Hepatocyte (in vitro differentiated cells): ENCODE measurements at regions not wholly inside any gene's neighbourhood (a gene's known extent, or its start where the extent isn't known, plus 50 kb on each side); places are given as distances from the start of the nearest gene placed in this dataset.

Source experiments
- DNase-seq: peaks from one replicate; pipeline ENCODE4 v3.0.0-alpha.2; 2016; ENCODE audit warnings: low spot score
- H2AFZ ChIP-seq: fragments of 200-600 bp; sonication (generic); 2 replicates; pipeline ENCODE4 v1.6.0; 2016; ENCODE audit warnings: antibody characterized with exemption, mild to moderate bottlenecking
- H3K27ac ChIP-seq: fragments of 200-600 bp; sonication (generic); 2 replicates; pipeline ENCODE4 v1.5.1; 2016; ENCODE audit warnings: mild to moderate bottlenecking
- H3K27me3 ChIP-seq: fragments of 200-600 bp; sonication (generic); 2 replicates; pipeline ENCODE4 v1.6.1; 2016
- H3K36me3 ChIP-seq: fragments of 200-600 bp; sonication (generic); replicated peaks from 2 replicates; pipeline ENCODE4 v1.5.1; 2016; ENCODE audit warnings: low read depth; ENCODE audit not compliant: insufficient read depth
- H3K4me1 ChIP-seq: fragments of 200-600 bp; sonication (generic); 2 replicates; pipeline ENCODE4 v1.5.1; 2016; ENCODE audit warnings: mild to moderate bottlenecking, moderate library complexity; ENCODE audit not compliant: insufficient read depth
- H3K4me2 ChIP-seq: fragments of 200-600 bp; sonication (generic); 2 replicates; pipeline ENCODE4 v1.6.0; 2016
- H3K4me3 ChIP-seq: fragments of 200-600 bp; sonication (generic); 2 replicates; pipeline ENCODE4 v1.5.1; 2016; ENCODE audit warnings: mild to moderate bottlenecking
- H3K79me2 ChIP-seq: fragments of 200-600 bp; sonication (generic); 2 replicates; pipeline ENCODE4 v1.6.0; 2017; ENCODE audit warnings: mild to moderate bottlenecking
- H3K9me2 ChIP-seq: fragments of 200-600 bp; sonication (generic); replicated peaks from 2 replicates; pipeline ENCODE4 v1.6.0; 2017; ENCODE audit warnings: mild to moderate bottlenecking; ENCODE audit not compliant: insufficient read depth
- H3K9me3 ChIP-seq: fragments of 200-600 bp; sonication (generic); 2 replicates; pipeline ENCODE4 v1.5.1; 2016; ENCODE audit warnings: low read depth, mild to moderate bottlenecking
- H4K20me1 ChIP-seq: fragments of 200-600 bp; sonication (generic); 2 replicates; pipeline ENCODE4 v1.6.0; 2016; ENCODE audit warnings: mild to moderate bottlenecking; ENCODE audit not compliant: insufficient read depth, poor library complexity, severe bottlenecking
- EZH2 ChIP-seq: fragments of 200-600 bp; sonication (generic); IDR thresholded peaks from 2 replicates; pipeline ENCODE4 v1.6.1; 2016; ENCODE audit warnings: antibody characterized with exemption, mild to moderate bottlenecking, borderline replicate concordance
- EZH2phosphoT487 ChIP-seq: fragments of 200-600 bp; sonication (generic); IDR thresholded peaks from one replicate; pipeline ENCODE4 v1.6.1; 2018; ENCODE audit warnings: antibody characterized with exemption, mild to moderate bottlenecking, low read depth, moderate library complexity; ENCODE audit not compliant: unreplicated experiment, severe bottlenecking
- WGBS: methylation state at CpG from one replicate; pipeline ENCODE4 v1.1.6; 2016; ENCODE audit warnings: low lambda C conversion rate; ENCODE audit errors: missing lambda C conversion rate; 5-methylcytosine and 5-hydroxymethylcytosine counted together
- TF ChIP-seq, protein P1 (sequence below): fragments of 200-600 bp; sonication (generic); IDR thresholded peaks from 2 replicates; pipeline ENCODE4 v1.5.1; 2016; ENCODE audit warnings: antibody characterized with exemption, mild to moderate bottlenecking; ENCODE audit not compliant: poor library complexity

DNA sequence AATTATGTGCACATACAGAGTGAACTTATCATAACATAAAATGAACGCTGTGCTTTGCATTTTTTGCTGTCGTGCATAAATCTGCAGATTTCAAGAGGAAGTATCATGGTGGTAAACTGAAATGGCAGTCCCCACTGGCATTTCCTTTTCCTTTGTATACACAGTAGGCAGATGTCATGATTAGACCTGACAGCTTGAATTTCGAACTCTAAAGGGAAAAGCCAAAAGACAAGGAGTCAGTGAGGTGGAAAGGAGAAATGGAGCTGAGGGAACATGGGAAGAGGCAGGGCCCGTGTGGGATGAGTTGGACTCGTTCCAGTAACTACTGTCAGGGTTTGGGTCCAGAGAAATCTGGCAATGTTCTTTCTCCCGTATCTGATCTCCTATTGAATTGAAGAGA, 454.1 kb upstream of the SGCG start:
- no peak overlapping the region for H2AFZ ChIP-seq
- TF ChIP-seq, protein P1, sequence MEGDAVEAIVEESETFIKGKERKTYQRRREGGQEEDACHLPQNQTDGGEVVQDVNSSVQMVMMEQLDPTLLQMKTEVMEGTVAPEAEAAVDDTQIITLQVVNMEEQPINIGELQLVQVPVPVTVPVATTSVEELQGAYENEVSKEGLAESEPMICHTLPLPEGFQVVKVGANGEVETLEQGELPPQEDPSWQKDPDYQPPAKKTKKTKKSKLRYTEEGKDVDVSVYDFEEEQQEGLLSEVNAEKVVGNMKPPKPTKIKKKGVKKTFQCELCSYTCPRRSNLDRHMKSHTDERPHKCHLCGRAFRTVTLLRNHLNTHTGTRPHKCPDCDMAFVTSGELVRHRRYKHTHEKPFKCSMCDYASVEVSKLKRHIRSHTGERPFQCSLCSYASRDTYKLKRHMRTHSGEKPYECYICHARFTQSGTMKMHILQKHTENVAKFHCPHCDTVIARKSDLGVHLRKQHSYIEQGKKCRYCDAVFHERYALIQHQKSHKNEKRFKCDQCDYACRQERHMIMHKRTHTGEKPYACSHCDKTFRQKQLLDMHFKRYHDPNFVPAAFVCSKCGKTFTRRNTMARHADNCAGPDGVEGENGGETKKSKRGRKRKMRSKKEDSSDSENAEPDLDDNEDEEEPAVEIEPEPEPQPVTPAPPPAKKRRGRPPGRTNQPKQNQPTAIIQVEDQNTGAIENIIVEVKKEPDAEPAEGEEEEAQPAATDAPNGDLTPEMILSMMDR = no peak
- no peak for TF ChIP-seq EZH2phosphoT487
- TF ChIP-seq EZH2 = no peak
- H3K27ac ChIP-seq = no peak overlapping the region
- H3K36me3 ChIP-seq = no peaks in the 10 kb centered on the region
- no peaks in the 10 kb centered on the region for H4K20me1 ChIP-seq
- H3K4me1 ChIP-seq = no peaks in the 10 kb centered on the region
- no peak overlapping the region for H3K4me2 ChIP-seq
- DNase-seq = no peak
- H3K79me2 ChIP-seq = no peaks in the 10 kb centered on the region
- H3K4me3 ChIP-seq = no peak overlapping the region
- no peaks in the 10 kb centered on the region for H3K9me2 ChIP-seq
- no peaks in the 10 kb centered on the region for H3K27me3 ChIP-seq
- no peaks in the 10 kb centered on the region for H3K9me3 ChIP-seq
- WGBS = 78% methylated on average over 6 of the region's 6 CpGs

DNA sequence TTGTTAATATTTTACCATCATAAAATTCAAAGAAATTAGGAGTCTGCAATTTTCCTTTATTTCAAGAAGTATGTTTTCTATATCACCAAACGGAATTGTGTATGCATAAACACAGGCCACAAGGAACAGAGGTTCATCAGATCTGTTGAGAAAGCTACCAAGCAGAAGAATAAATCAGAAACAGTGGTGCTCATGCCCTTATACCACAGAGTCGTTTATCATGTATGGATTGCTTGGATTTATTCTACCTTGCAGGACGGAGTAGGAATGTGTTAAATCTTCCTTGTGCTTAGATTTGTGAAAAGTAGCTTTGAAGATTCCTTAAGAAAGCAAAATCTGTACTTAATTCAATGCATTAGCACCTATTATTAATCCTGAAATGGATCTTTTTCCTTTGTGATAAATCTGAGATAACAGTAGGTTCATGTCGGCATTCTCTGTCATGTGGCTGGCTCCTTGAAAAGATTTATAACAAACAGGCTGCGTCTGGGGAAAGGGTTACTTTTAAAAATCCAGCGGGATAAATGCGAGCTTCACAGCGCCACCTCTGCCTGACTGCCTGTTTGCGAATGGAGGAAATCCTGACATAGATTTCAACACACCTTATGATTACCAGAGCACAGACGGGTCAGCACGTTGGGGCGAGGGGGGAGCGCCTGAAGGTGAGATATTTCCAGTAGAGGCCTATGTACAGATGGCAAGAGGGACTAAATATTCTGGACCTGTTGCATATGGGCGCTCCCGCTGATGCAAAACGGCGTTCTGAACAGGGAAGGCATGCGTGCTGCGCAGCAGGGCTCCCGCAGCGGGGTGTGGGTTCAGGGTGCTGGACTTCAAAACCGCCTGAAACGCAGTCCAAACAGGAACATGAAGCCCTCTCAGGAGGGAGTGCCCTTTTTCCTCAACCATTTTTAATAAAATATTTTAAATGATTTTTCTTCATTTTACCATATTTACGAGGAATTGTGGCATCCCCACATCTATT, 445.5 kb upstream of the SGCG start:
- Histone ChIP-seq H3K79me2 (no peaks in the 10 kb centered on the region), H3K27ac (no peak overlapping the region), H3K27me3 (no peaks in the 10 kb centered on the region), H3K4me3 (no peak overlapping the region), H3K4me1 (no peaks in the 10 kb centered on the region), H3K4me2 (peak overlapping the region; percentile 63), H4K20me1 (no peaks in the 10 kb centered on the region), H2AFZ (peak overlapping the region; percentile 32), H3K9me3 (no peaks in the 10 kb centered on the region), H3K36me3 (no peaks in the 10 kb centered on the region), H3K9me2 (no peaks in the 10 kb centered on the region)
- peak; percentile 12 for DNase-seq
- TF ChIP-seq, protein P1 = peak; percentile 42
- TF ChIP-seq EZH2 (no peak), EZH2phosphoT487 (no peak)
- 59% methylated on average over 24 of the region's 24 CpGs for WGBS

DNA sequence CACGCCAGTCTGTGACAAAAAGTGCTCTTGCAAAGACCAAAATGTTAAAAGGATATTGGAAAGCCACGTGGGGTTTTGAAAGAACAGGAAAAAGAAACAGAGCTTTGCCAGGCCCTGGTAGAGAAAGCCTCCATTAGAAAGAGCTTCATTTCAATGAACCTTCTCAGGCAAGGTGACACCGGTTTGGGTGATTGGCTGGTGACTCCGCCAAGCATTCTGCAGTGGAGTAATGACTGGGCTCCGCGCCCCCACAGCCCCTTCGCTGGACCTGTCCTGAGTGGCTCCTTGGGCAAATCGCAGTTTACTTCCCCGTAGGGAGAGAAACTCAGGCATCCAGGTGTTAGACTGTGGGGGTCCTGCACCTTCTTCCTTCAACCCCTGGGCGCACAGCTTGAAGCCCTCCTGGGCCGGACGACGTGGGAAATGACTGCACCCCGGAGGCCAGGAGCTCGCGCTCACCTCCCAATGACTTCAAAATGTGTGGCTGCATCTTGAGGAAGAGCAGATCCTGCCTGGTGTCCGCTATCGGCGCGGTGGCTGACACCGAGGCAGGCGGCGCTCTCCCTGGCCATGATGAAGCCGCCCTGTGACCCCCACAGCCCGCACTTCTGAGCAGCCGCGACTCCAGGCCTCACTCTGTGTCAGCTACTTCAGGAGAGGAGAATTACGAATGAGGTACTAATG, 444.6 kb upstream of the SGCG start:
- TF ChIP-seq EZH2phosphoT487 (no peak), EZH2 (no peak)
- no peaks in the 10 kb centered on the region for H3K4me1 ChIP-seq
- H3K9me3 ChIP-seq = no peaks in the 10 kb centered on the region
- no peak overlapping the region for H3K4me2 ChIP-seq
- no peaks in the 10 kb centered on the region for H4K20me1 ChIP-seq
- no peak overlapping the region for H2AFZ ChIP-seq
- H3K9me2 ChIP-seq = no peaks in the 10 kb centered on the region
- no peak for DNase-seq
- H3K36me3 ChIP-seq = no peaks in the 10 kb centered on the region
- no peaks in the 10 kb centered on the region for H3K27me3 ChIP-seq
- no peak overlapping the region for H3K27ac ChIP-seq
- no peak overlapping the region for H3K4me3 ChIP-seq
- 82% methylated on average over 28 of the region's 28 CpGs for WGBS
- no peaks in the 10 kb centered on the region for H3K79me2 ChIP-seq

DNA sequence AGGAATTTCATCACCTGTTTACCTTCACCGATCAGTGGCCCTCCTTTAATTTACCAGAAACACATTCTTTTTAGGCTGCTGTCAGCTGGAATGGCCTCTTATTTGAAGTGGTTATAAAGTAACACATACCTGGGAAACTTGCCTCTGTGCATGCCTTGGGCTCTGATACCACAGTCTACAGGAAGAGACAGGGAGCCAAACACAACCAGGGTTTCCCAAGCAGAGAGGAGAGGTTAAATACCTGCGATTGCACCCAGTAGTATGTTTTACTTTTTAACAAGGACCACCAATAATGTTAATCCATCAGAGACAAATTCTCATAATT, 444.0 kb upstream of the SGCG start:
- H3K27ac ChIP-seq = no peak overlapping the region
- H3K9me3 ChIP-seq = no peaks in the 10 kb centered on the region
- no peak for DNase-seq
- H4K20me1 ChIP-seq = no peaks in the 10 kb centered on the region
- H3K4me2 ChIP-seq = no peak overlapping the region
- no peaks in the 10 kb centered on the region for H3K9me2 ChIP-seq
- TF ChIP-seq EZH2phosphoT487 (no peak), EZH2 (no peak)
- TF ChIP-seq, protein P1 = no peak
- WGBS = 40% methylated on average over 2 of the region's 2 CpGs
- no peaks in the 10 kb centered on the region for H3K79me2 ChIP-seq
- H3K36me3 ChIP-seq = no peaks in the 10 kb centered on the region
- H2AFZ ChIP-seq = no peak overlapping the region
- H3K27me3 ChIP-seq = no peaks in the 10 kb centered on the region
- H3K4me1 ChIP-seq = no peaks in the 10 kb centered on the region
- H3K4me3 ChIP-seq = no peak overlapping the region
